Mucosa of rectum (tissue), 2 donors: ENCODE measurements at regions not wholly inside any gene's neighbourhood (a gene's known extent, or its start where the extent isn't known, plus 50 kb on each side); places are given as distances from the start of the nearest gene placed in this dataset.

Experiments used
- H3K27ac ChIP-seq, 2 donors: one replicate each; pipeline ENCODE4 v1.7.0; 2013; ENCODE audit warnings: inconsistent platforms in 2 of 2, low read depth in 2 of 2, low read length in 2 of 2
- H3K27me3 ChIP-seq, 2 donors: one replicate each; pipeline ENCODE4 v1.7.0; 2013; ENCODE audit warnings: low read length in 2 of 2; ENCODE audit not compliant: control insufficient read depth in 2 of 2, insufficient read depth in 2 of 2
- H3K36me3 ChIP-seq, 2 donors: one replicate each; pipeline ENCODE4 v1.7.0; 2013; ENCODE audit warnings: low read length in 2 of 2; ENCODE audit not compliant: control insufficient read depth in 2 of 2, insufficient read depth in 2 of 2
- H3K4me1 ChIP-seq, 2 donors: one replicate each; pipeline ENCODE4 v1.7.0; 2013; ENCODE audit warnings: low read length in 2 of 2, mild to moderate bottlenecking in 1 of 2; ENCODE audit not compliant: control insufficient read depth in 2 of 2, insufficient read depth in 2 of 2
- H3K4me3 ChIP-seq, 2 donors: one replicate each; pipeline ENCODE4 v1.7.0; 2013; ENCODE audit warnings: low read length in 2 of 2
- H3K9ac ChIP-seq, 2 donors: one replicate each; pipeline ENCODE4 v1.7.0; 2013; ENCODE audit warnings: low read length in 2 of 2, low read depth in 1 of 2, mild to moderate bottlenecking in 1 of 2
- H3K9me3 ChIP-seq, 2 donors: one replicate each; pipeline ENCODE4 v1.7.0; 2013; ENCODE audit warnings: low read length in 2 of 2; ENCODE audit not compliant: control insufficient read depth in 2 of 2
- donor health status: healthy.
- donor health status: Normal muscosa, but diverticular disease.

DNA sequence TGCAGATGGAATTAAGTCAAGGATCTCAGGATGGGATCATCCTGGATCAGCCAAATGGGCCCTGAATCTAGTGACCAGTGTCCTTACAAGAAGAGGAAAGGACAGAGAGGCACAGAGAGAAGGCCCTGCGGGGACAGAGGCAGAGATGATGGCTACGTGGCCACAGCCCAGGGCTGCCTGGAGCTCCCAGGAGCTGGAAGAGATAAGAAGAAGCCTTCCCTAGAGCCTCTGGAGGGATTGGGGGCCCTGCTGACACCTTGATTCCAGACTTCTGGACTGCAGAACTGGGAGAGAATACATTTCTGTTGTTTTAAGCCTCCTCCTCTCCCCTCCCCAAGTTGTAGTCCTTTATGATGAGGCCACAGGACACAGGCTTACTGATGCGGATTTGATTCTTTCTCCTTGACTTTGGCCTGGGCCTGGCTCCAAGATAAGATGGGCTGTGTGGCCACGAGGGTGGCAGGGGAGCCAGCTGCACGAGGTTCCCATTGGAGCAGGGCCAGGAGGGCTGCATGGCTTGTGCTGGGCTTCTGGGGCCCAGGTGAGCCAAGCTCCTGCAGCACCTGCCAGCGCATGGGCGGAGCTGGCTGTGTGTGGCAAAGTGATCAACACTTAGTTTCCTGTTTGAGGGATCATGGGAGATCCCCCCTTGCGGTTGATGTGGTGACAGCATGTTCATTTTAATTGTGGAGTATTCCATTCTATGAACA, 146.1 kb downstream of the IRF8 start:
- Histone ChIP-seq H3K4me3 (no peak overlapping the region), H3K9me3 (no peaks in the 10 kb centered on the region), H3K9ac (no peak overlapping the region), H3K27ac (no peak overlapping the region), H3K27me3 (peaks cover 2 to 3% of the 10 kb centered on the region in 2 donors), H3K36me3 (no peaks in the 10 kb centered on the region), H3K4me1 (no peaks in the 10 kb centered on the region)

GRCh38 chr16:86045591-86045971, 146.6 kb downstream of the IRF8 start:
- Histone ChIP-seq H3K27ac (no peak overlapping the region), H3K36me3 (no peaks in the 10 kb centered on the region), H3K9me3 (no peaks in the 10 kb centered on the region), H3K4me3 (no peak overlapping the region), H3K4me1 (no peaks in the 10 kb centered on the region), H3K27me3 (peaks cover 2 to 3% of the 10 kb centered on the region in 2 donors), H3K9ac (no peak overlapping the region)

DNA sequence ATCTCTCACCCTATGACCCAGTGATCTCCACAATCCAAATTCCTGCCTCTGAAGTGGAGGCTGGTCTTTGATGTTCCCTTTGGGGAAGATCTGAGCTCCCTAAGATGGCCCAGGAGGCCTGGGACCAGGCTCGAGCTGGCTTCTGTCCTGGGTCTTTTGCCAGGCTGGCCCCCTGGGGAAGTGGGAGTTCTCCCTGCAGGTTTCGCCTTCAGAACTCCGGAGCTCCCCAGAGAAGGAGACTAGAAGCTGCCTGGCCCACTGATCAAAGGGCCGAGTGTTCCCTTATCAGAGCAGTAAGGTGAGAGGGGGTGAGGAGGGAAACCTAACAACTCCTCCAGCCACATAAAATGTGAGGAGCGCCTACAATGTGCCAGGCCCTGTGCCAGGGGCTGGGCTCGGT, 147.1 kb downstream of the IRF8 start:
- no peaks in the 10 kb centered on the region for H3K9me3 ChIP-seq
- H3K4me1 ChIP-seq, result no peaks in the 10 kb centered on the region
- no peaks in the 10 kb centered on the region for H3K36me3 ChIP-seq
- peaks cover 2 to 3% of the 10 kb centered on the region in 2 donors for H3K27me3 ChIP-seq
- no peak overlapping the region for H3K4me3 ChIP-seq
- no peak overlapping the region for H3K9ac ChIP-seq
- no peak overlapping the region for H3K27ac ChIP-seq

GRCh38 chr16:86046667-86047270, 147.8 kb downstream of the IRF8 start:
- H3K4me1 ChIP-seq, result no peaks in the 10 kb centered on the region
- no peak overlapping the region for H3K27ac ChIP-seq
- no peak overlapping the region for H3K4me3 ChIP-seq
- H3K36me3 ChIP-seq, result no peaks in the 10 kb centered on the region
- H3K9me3 ChIP-seq, result no peaks in the 10 kb centered on the region
- H3K27me3 ChIP-seq, result peaks cover 2 to 3% of the 10 kb centered on the region in 2 donors
- H3K9ac ChIP-seq, result no peak overlapping the region

- no peaks in the 10 kb centered on the region for H3K9me3 ChIP-seq
- no peak overlapping the region for H3K9ac ChIP-seq
- H3K4me3 ChIP-seq, result no peak overlapping the region
- no peaks in the 10 kb centered on the region for H3K4me1 ChIP-seq
- no peaks in the 10 kb centered on the region for H3K36me3 ChIP-seq
- H3K27ac ChIP-seq, result no peak overlapping the region
- H3K27me3 ChIP-seq, result peaks cover 2 to 3% of the 10 kb centered on the region in 2 donors
These were observed 149.3 kb downstream of the IRF8 start for GRCh38 chr16:86048221-86048620.

- Histone ChIP-seq H3K4me1 (no peaks in the 10 kb centered on the region), H3K9ac (no peak overlapping the region), H3K27ac (no peak overlapping the region), H3K27me3 (peaks cover 2 to 3% of the 10 kb centered on the region in 2 donors), H3K36me3 (no peaks in the 10 kb centered on the region), H3K4me3 (no peak overlapping the region), H3K9me3 (no peaks in the 10 kb centered on the region)
These were observed 150.1 kb downstream of the IRF8 start for GRCh38 chr16:86048882-86049585.

DNA sequence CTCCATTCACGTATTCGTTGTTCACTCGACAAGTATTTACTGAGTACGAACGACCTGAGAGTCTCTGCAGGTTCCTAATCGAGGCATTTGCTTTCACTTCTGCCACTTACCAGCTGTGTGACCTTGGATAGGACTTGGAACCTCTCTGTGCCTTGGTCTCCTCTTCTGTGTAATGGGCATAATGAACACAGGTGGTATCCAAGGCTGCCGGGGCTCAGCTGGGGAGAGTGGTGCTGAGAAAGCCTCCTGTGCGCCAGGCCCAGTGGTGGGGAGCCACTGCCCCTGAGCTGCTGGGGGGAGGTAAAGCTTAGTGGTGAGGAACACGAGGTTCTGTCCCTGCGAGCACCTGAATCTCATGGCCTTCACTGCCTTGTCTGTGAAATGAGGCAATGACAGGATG, 150.7 kb downstream of the IRF8 start:
- Histone ChIP-seq H3K36me3 (no peaks in the 10 kb centered on the region), H3K27me3 (peaks cover 2 to 3% of the 10 kb centered on the region in 2 donors), H3K9me3 (no peaks in the 10 kb centered on the region), H3K9ac (no peak overlapping the region), H3K4me3 (no peak overlapping the region), H3K27ac (no peak overlapping the region), H3K4me1 (no peaks in the 10 kb centered on the region)

GRCh38 chr16:86050111-86050510, 151.1 kb downstream of the IRF8 start:
- Histone ChIP-seq H3K4me3 (no peak overlapping the region), H3K9ac (no peak overlapping the region), H3K27me3 (peaks cover 2 to 3% of the 10 kb centered on the region in 2 donors), H3K9me3 (no peaks in the 10 kb centered on the region), H3K27ac (no peak overlapping the region), H3K36me3 (no peaks in the 10 kb centered on the region), H3K4me1 (no peaks in the 10 kb centered on the region)

- H3K27ac ChIP-seq, result no peak overlapping the region
- no peaks in the 10 kb centered on the region for H3K36me3 ChIP-seq
- H3K9me3 ChIP-seq, result no peaks in the 10 kb centered on the region
- no peak overlapping the region for H3K9ac ChIP-seq
- H3K4me3 ChIP-seq, result no peak overlapping the region
- no peaks in the 10 kb centered on the region for H3K4me1 ChIP-seq
- peaks cover 2 to 3% of the 10 kb centered on the region in 2 donors for H3K27me3 ChIP-seq
These were observed 151.8 kb downstream of the IRF8 start for GRCh38 chr16:86050591-86051367.
